ENCODE measurements at regions not wholly inside any gene's neighbourhood (a gene's known extent, or its start where the extent isn't known, plus 50 kb on each side); places are given as distances from the start of the nearest gene placed in this dataset.
A peak's percentile ranks its signal among the peaks of the same experiment; 100 is the strongest.

DNA sequence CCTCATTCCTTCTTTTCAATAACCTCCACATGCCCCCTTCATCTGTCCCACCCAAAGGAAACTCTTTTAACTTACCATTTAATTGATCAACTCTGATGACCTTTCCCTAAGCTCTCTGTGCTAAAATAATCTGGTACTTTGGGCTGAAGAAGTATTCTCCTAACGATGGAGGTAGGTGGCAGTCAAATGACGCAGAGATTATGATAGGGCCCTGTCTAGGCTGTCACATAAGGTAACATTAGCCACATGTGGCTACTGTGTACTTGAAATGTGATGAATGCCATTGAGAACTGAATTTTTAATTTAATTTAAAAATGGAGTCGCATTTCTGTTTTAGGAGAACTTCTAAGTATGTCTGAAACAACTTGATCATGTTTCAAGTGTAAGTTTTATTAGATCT lies 140.5 kb upstream of the TNP1 start:
- Histone ChIP-seq H3K4me3 (ENCODE audit: low read depth, low read length, poor library complexity, severe bottlenecking) (no peak overlapping the region), H3K27ac (ENCODE audit: low read depth, low read length, poor library complexity, severe bottlenecking) (no peak overlapping the region), H3K9me3 (ENCODE audit: low read depth, low read length, poor library complexity, severe bottlenecking) (no peaks in the 10 kb centered on the region), H3K27me3 (replicated peaks; ENCODE audit: insufficient read depth, low read depth, low read length, poor library complexity) (peaks cover 15% of the 10 kb centered on the region), H3K4me1 (ENCODE audit: insufficient read depth, low read length, poor library complexity, severe bottlenecking) (no peaks in the 10 kb centered on the region), H3K36me3 (ENCODE audit: insufficient read depth, low read length, poor library complexity, severe bottlenecking) (no peaks in the 10 kb centered on the region)
- ChIA-PET POLR2A (ENCODE audit: low non-redundant PET) (no interaction called here), CTCF (no interaction called here)
- no TSS peak for BruUV-seq (replicated peaks)
- TF ChIP-seq, protein P1, sequence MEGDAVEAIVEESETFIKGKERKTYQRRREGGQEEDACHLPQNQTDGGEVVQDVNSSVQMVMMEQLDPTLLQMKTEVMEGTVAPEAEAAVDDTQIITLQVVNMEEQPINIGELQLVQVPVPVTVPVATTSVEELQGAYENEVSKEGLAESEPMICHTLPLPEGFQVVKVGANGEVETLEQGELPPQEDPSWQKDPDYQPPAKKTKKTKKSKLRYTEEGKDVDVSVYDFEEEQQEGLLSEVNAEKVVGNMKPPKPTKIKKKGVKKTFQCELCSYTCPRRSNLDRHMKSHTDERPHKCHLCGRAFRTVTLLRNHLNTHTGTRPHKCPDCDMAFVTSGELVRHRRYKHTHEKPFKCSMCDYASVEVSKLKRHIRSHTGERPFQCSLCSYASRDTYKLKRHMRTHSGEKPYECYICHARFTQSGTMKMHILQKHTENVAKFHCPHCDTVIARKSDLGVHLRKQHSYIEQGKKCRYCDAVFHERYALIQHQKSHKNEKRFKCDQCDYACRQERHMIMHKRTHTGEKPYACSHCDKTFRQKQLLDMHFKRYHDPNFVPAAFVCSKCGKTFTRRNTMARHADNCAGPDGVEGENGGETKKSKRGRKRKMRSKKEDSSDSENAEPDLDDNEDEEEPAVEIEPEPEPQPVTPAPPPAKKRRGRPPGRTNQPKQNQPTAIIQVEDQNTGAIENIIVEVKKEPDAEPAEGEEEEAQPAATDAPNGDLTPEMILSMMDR (conservative IDR thresholded peaks at IDR 0.05; ENCODE audit: low read depth, low read length), result 0 out of 2 replicates have a peak, but pooled peaks have one; percentile 18
- no peak for TF ChIP-seq EZH2 (IDR thresholded peaks at IDR 0.05; ENCODE audit: borderline replicate concordance, low read depth, low read length, poor library complexity, severe bottlenecking)
- no peak for DNase-seq (ENCODE audit: low spot score)
- intact Hi-C loops (cut with micrococcal nuclease; ENCODE audit: unreplicated experiment), result no loop called here

DNA sequence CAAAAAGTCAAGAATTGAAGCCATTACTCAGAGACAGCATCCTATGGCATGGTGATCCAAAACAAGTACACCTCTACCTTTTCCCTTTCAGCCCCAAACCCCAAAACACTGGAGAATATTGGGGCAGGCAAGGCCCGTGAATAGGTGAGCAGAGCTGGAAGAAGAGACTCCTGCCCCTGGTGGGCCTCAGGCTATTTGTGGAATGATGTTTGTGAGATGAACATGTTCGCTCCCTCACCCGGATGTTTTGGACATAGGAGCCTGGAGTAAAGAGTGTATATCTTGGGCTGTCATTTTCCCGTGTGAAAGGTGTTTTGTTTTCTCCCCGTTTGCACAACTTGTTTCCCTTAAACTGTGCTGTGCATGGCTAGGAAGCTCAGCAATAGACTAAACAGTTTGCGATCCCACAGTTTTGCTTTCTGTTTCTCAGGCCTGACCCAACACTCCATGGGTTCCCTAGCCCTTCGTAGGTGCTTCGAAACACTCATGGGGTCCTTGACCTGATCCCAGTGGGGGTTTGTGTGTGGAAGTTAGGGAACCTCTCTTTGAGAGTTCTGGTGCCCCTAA lies 136.5 kb upstream of the TNP1 start:
- no peak for DNase-seq (ENCODE audit: low spot score)
- POLR2A ChIA-PET (ENCODE audit: low non-redundant PET), result no interaction called here
- CTCF ChIA-PET, result no interaction called here
- intact Hi-C loops (cut with micrococcal nuclease; ENCODE audit: unreplicated experiment), result no loop called here
- Histone ChIP-seq H3K27me3 (replicated peaks; ENCODE audit: insufficient read depth, low read depth, low read length, poor library complexity) (peaks cover 15% of the 10 kb centered on the region), H3K9me3 (ENCODE audit: low read depth, low read length, poor library complexity, severe bottlenecking) (no peaks in the 10 kb centered on the region), H3K36me3 (ENCODE audit: insufficient read depth, low read length, poor library complexity, severe bottlenecking) (no peaks in the 10 kb centered on the region), H3K4me1 (ENCODE audit: insufficient read depth, low read length, poor library complexity, severe bottlenecking) (no peaks in the 10 kb centered on the region), H3K27ac (ENCODE audit: low read depth, low read length, poor library complexity, severe bottlenecking) (no peak overlapping the region), H3K4me3 (ENCODE audit: low read depth, low read length, poor library complexity, severe bottlenecking) (no peak overlapping the region)
- no TSS peak for BruUV-seq (replicated peaks)
- TF ChIP-seq EZH2 (IDR thresholded peaks at IDR 0.05; ENCODE audit: borderline replicate concordance, low read depth, low read length, poor library complexity, severe bottlenecking), result no peak
- TF ChIP-seq, protein P1 (conservative IDR thresholded peaks at IDR 0.05; ENCODE audit: low read depth, low read length), result no peak

DNA sequence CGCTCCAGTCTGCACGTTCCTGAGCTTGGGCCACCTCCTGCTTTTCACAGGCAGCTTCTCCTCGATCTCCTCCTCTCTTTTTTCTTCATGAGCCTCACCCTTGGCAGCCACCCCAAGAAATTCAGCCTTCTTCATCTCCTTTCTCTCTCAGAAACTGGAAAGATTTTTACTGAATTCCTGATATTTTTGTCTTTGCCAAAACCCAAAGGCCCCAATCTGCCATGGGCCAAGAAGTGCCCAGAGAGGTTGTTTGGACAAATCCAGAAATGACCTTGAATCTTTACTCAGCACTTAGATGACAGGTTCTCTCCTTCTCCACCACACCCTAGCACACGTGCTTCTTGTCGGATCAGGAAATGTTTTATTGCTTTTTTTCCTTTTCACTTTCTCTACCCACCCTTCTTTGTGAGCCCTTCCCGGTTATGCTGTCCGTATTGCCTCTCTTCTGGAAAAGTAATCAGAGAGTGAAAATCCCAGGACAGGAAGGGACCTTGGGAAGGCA lies 134.5 kb upstream of the TNP1 start:
- DNase-seq (ENCODE audit: low spot score), result no peak
- no TSS peak for BruUV-seq (replicated peaks)
- TF ChIP-seq, protein P1 (conservative IDR thresholded peaks at IDR 0.05; ENCODE audit: low read depth, low read length), result no peak
- TF ChIP-seq EZH2 (IDR thresholded peaks at IDR 0.05; ENCODE audit: borderline replicate concordance, low read depth, low read length, poor library complexity, severe bottlenecking), result no peak
- peaks cover 19% of the 10 kb centered on the region for H3K27me3 ChIP-seq (replicated peaks; ENCODE audit: insufficient read depth, low read depth, low read length, poor library complexity)
- no peak overlapping the region for H3K27ac ChIP-seq (ENCODE audit: low read depth, low read length, poor library complexity, severe bottlenecking)
- H3K4me3 ChIP-seq (ENCODE audit: low read depth, low read length, poor library complexity, severe bottlenecking), result no peak overlapping the region
- intact Hi-C loops (cut with micrococcal nuclease; ENCODE audit: unreplicated experiment), result no loop called here
- POLR2A ChIA-PET (ENCODE audit: low non-redundant PET), result no interaction called here
- CTCF ChIA-PET, result no interaction called here
- no peaks in the 10 kb centered on the region for H3K4me1 ChIP-seq (ENCODE audit: insufficient read depth, low read length, poor library complexity, severe bottlenecking)
- H3K36me3 ChIP-seq (ENCODE audit: insufficient read depth, low read length, poor library complexity, severe bottlenecking), result no peaks in the 10 kb centered on the region
- H3K9me3 ChIP-seq (ENCODE audit: low read depth, low read length, poor library complexity, severe bottlenecking), result no peaks in the 10 kb centered on the region
